SW 1271 (cell line): ENCODE measurements at regions not wholly inside any gene's neighbourhood (a gene's known extent, or its start where the extent isn't known, plus 50 kb on each side); places are given as distances from the start of the nearest gene placed in this dataset.
A peak's percentile ranks its signal among the peaks of the same experiment; 100 is the strongest.

Experiments
- DNase-seq, 2 experiments: peaks; one replicate each; lab custom pipeline; 2025; lab: John Stamatoyannopoulos, UW

- no peak for DNase-seq
Measured at GRCh38 chr20:11212902-11213301, 539.1 kb upstream of the JAG1 start.

- no peak for DNase-seq
Measured at GRCh38 chr20:11214256-11214840, 540.5 kb upstream of the JAG1 start.

- DNase-seq, result peak in 1 of 2 experiments; percentile 70
Measured at GRCh38 chr20:11216451-11217314, 542.9 kb upstream of the JAG1 start.

GRCh38 chr20:11217326-11218172, 543.8 kb upstream of the JAG1 start:
- DNase-seq, result no peak

GRCh38 chr20:11218173-11218680, 544.4 kb upstream of the JAG1 start:
- no peak for DNase-seq

GRCh38 chr20:11219192-11219591, 545.4 kb upstream of the JAG1 start:
- no peak for DNase-seq

- no peak for DNase-seq
Measured at GRCh38 chr20:11221046-11221445, 547.2 kb upstream of the JAG1 start.

- no peak for DNase-seq
Measured at GRCh38 chr20:11222243-11222642, 548.4 kb upstream of the JAG1 start.

GRCh38 chr20:11227602-11228001, 553.8 kb upstream of the JAG1 start:
- DNase-seq, result no peak

- peak; percentile 28 to 81 for DNase-seq
Measured at GRCh38 chr20:11229772-11230171, 556.0 kb upstream of the JAG1 start.

GRCh38 chr20:11230999-11231398, 557.2 kb upstream of the JAG1 start:
- no peak for DNase-seq

GRCh38 chr20:11231742-11232648, 558.2 kb upstream of the JAG1 start:
- no peak for DNase-seq

- DNase-seq, result no peak
Measured at GRCh38 chr20:11232896-11233295, 559.1 kb upstream of the JAG1 start.

- DNase-seq, result no peak
Measured at GRCh38 chr20:11234181-11234580, 560.4 kb upstream of the JAG1 start.

GRCh38 chr20:11234608-11235007, 560.8 kb upstream of the JAG1 start:
- no peak for DNase-seq

- peak in 1 of 2 experiments; percentile 68 for DNase-seq
Measured at GRCh38 chr20:11235058-11235457, 561.3 kb upstream of the JAG1 start.

GRCh38 chr20:11242320-11242719, 568.5 kb upstream of the JAG1 start:
- no peak for DNase-seq

- DNase-seq, result no peak
Measured at GRCh38 chr20:11245431-11245830, 571.6 kb upstream of the JAG1 start.

- no peak for DNase-seq
Measured at GRCh38 chr20:11246251-11246775, 572.5 kb upstream of the JAG1 start.

- DNase-seq, result no peak
Measured at GRCh38 chr20:11247046-11248010, 573.5 kb upstream of the JAG1 start.
